GM10266 (cell line): ENCODE measurements at regions not wholly inside any gene's neighbourhood (a gene's known extent, or its start where the extent isn't known, plus 50 kb on each side); places are given as distances from the start of the nearest gene placed in this dataset.
A peak's percentile ranks its signal among the peaks of the same experiment; 100 is the strongest.

Experiments
- DNase-seq: peaks from one replicate; pipeline ENCODE4 v3.0.0; 2012; ENCODE audit errors: extremely low spot score
- CTCF ChIP-seq: IDR thresholded peaks from 2 replicates; pipeline ENCODE4 v1.5.1; 2012; ENCODE audit warnings: mild to moderate bottlenecking, low read depth; ENCODE audit not compliant: control insufficient read depth, insufficient read depth; ENCODE audit errors: missing control alignments

GRCh38 chr5:159855476-159856191 lies 60.6 kb upstream of the ADRA1B start:
- no peak for TF ChIP-seq CTCF
- DNase-seq, result no peak

GRCh38 chr5:159858871-159859270 lies 57.4 kb upstream of the ADRA1B start:
- DNase-seq, result no peak
- no peak for TF ChIP-seq CTCF

GRCh38 chr5:159861086-159861485 lies 55.2 kb upstream of the ADRA1B start:
- TF ChIP-seq CTCF, result no peak
- DNase-seq, result no peak

GRCh38 chr5:159864885-159865691 lies 51.2 kb upstream of the ADRA1B start:
- peak; percentile 22 for DNase-seq
- no peak for TF ChIP-seq CTCF

GRCh38 chr5:159866093-159866492 lies 50.2 kb upstream of the ADRA1B start:
- DNase-seq, result no peak
- no peak for TF ChIP-seq CTCF
